KMS-11 (cell line): ENCODE measurements at regions not wholly inside any gene's neighbourhood (a gene's known extent, or its start where the extent isn't known, plus 50 kb on each side); places are given as distances from the start of the nearest gene placed in this dataset.

Experiments
- H2AFZ ChIP-seq: fragments of 200-600 bp; sonication (generic); 2 replicates; pipeline ENCODE4 v1.6.1; 2016; ENCODE audit warnings: antibody characterized with exemption, mixed run types, low read depth
- H3K27ac ChIP-seq: fragments of 200-600 bp; sonication (generic); 2 replicates; pipeline ENCODE4 v1.6.1; 2016; ENCODE audit warnings: mild to moderate bottlenecking, mixed run types
- H3K27me3 ChIP-seq: fragments of 200-600 bp; sonication (generic); 2 replicates; pipeline ENCODE4 v1.6.1; 2017; ENCODE audit warnings: mild to moderate bottlenecking, low read depth, mixed run types, moderate library complexity; ENCODE audit not compliant: insufficient read depth
- H3K36me3 ChIP-seq: fragments of 200-600 bp; sonication (generic); 2 replicates; pipeline ENCODE4 v1.6.1; 2017; ENCODE audit warnings: mild to moderate bottlenecking, mixed run types; ENCODE audit not compliant: insufficient read depth
- H3K4me1 ChIP-seq: fragments of 200-600 bp; sonication (generic); 2 replicates; pipeline ENCODE4 v1.6.1; 2016; ENCODE audit warnings: mild to moderate bottlenecking, low read depth, mixed run types; ENCODE audit not compliant: poor library complexity, severe bottlenecking
- H3K4me2 ChIP-seq: fragments of 200-600 bp; sonication (generic); 2 replicates; pipeline ENCODE4 v1.7.0; 2016; ENCODE audit warnings: mild to moderate bottlenecking, mixed run types
- H3K4me3 ChIP-seq: fragments of 200-600 bp; sonication (generic); IDR thresholded peaks from 2 replicates; pipeline ENCODE4 v1.6.1; 2017; ENCODE audit warnings: low read depth, low read length, mixed read lengths; ENCODE audit not compliant: insufficient read depth
- H3K79me2 ChIP-seq: fragments of 200-600 bp; sonication (generic); 2 replicates; pipeline ENCODE4 v1.6.1; 2016; ENCODE audit warnings: low read depth, mixed run types; ENCODE audit not compliant: insufficient read depth
- H3K9ac ChIP-seq: fragments of 200-600 bp; sonication (generic); 2 replicates; pipeline ENCODE4 v1.6.1; 2016; ENCODE audit warnings: mild to moderate bottlenecking, mixed run types
- H4K20me1 ChIP-seq: fragments of 200-600 bp; sonication (generic); 2 replicates; pipeline ENCODE4 v1.6.1; 2016; ENCODE audit warnings: mild to moderate bottlenecking, mixed run types; ENCODE audit not compliant: insufficient read depth
- CTCF ChIP-seq: fragments of 200-600 bp; sonication (generic); conservative IDR thresholded peaks from 2 replicates; pipeline ENCODE4 v1.6.1; 2017; ENCODE audit warnings: low read depth, mild to moderate bottlenecking, antibody characterized with exemption, low read length, moderate library complexity, mixed read lengths

GRCh38 chr5:15191012-15191411 is 309.0 kb upstream of the FBXL7 start:
- TF ChIP-seq CTCF: no peak
- H3K27me3 ChIP-seq: no peaks in the 10 kb centered on the region
- H3K9ac ChIP-seq: no peak overlapping the region
- no peaks in the 10 kb centered on the region for H4K20me1 ChIP-seq
- no peak overlapping the region for H3K4me2 ChIP-seq
- no peaks in the 10 kb centered on the region for H3K4me1 ChIP-seq
- no peaks in the 10 kb centered on the region for H3K36me3 ChIP-seq
- H3K27ac ChIP-seq: no peak overlapping the region
- H2AFZ ChIP-seq: no peak overlapping the region
- H3K4me3 ChIP-seq: no peak overlapping the region
- H3K79me2 ChIP-seq: no peaks in the 10 kb centered on the region

DNA sequence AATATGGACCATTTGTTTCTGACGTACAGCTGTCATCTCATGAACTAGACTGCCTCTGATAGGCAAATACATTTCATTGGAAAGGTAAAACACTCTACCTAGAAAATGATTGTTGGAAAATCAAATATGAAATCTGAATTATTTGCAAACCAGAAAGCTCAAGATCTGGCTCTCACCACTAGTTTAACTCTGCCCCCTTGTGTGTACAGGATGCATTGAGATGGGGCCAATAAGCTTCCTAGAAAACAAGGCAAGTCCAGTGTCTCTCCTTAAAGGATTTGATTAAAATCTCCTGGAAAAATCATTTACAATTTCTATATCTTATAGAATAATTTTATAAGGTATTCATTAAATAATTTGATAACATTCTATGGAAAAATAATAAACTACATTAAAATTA is 311.9 kb upstream of the ANKH start:
- Histone ChIP-seq H3K9ac (no peak overlapping the region), H3K27me3 (no peaks in the 10 kb centered on the region), H2AFZ (no peak overlapping the region), H3K36me3 (no peaks in the 10 kb centered on the region), H3K4me3 (no peak overlapping the region), H3K79me2 (no peaks in the 10 kb centered on the region), H4K20me1 (no peaks in the 10 kb centered on the region), H3K27ac (no peak overlapping the region), H3K4me1 (no peaks in the 10 kb centered on the region), H3K4me2 (no peak overlapping the region)
- no peak; the same call in 1 of the 2 replicates for TF ChIP-seq CTCF

- Histone ChIP-seq H3K4me2 (no peak overlapping the region), H3K27ac (no peak overlapping the region), H2AFZ (no peak overlapping the region), H3K36me3 (no peaks in the 10 kb centered on the region), H3K4me1 (no peaks in the 10 kb centered on the region), H3K4me3 (no peak overlapping the region), H3K27me3 (no peaks in the 10 kb centered on the region), H3K9ac (no peak overlapping the region), H3K79me2 (no peaks in the 10 kb centered on the region), H4K20me1 (no peaks in the 10 kb centered on the region)
- TF ChIP-seq CTCF: no peak
Observed at GRCh38 chr5:15170173-15170572, 298.6 kb upstream of the ANKH start.

DNA sequence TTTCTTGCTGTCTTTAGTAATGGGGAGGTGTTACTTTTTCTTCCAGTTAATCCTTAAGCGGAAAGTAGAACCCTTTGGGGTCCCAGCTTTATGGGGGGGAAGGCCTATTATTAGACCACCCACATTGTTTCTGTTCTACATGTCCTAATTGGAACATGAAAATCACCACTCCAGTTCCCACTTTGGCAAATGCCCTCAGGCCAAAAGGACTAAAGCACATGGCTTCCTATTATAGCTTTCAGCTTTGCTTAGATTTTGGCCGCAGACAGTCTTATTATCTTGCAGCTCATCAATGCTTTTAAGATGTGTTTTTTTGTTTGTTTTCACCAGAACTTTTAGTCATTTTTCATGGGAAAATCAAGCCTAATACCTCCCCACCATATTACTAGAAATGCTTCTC is 296.8 kb upstream of the ANKH start:
- H3K9ac ChIP-seq: no peak overlapping the region
- H3K4me3 ChIP-seq: no peak overlapping the region
- no peaks in the 10 kb centered on the region for H3K4me1 ChIP-seq
- no peak overlapping the region for H3K27ac ChIP-seq
- H4K20me1 ChIP-seq: no peaks in the 10 kb centered on the region
- no peaks in the 10 kb centered on the region for H3K36me3 ChIP-seq
- H2AFZ ChIP-seq: no peak overlapping the region
- H3K79me2 ChIP-seq: no peaks in the 10 kb centered on the region
- H3K4me2 ChIP-seq: no peak overlapping the region
- no peaks in the 10 kb centered on the region for H3K27me3 ChIP-seq
- no peak for TF ChIP-seq CTCF

DNA sequence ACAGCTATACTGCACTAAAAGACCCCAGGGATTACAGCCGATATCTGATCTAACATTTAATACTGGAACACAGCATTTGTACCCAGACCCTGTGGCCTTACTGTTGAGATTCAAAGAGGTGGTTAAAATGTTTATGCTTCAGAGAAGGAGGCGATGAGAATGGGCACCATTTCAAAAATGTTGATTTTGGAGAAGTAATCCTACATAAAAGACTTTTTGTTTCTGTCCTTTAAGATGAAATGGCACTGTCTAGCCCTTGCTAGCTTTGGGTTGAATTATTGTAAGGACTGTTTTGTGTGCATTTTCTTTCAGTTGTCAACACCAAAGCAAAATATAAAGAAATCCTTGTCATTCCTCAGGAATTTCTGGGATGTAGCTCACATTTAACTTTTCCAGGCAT is 288.5 kb upstream of the ANKH start:
- H3K4me1 ChIP-seq: no peaks in the 10 kb centered on the region
- H3K36me3 ChIP-seq: no peaks in the 10 kb centered on the region
- H3K9ac ChIP-seq: no peak overlapping the region
- H3K4me3 ChIP-seq: no peak overlapping the region
- H2AFZ ChIP-seq: no peak overlapping the region
- TF ChIP-seq CTCF: no peak
- H3K4me2 ChIP-seq: no peak overlapping the region
- no peaks in the 10 kb centered on the region for H4K20me1 ChIP-seq
- H3K27ac ChIP-seq: no peak overlapping the region
- no peaks in the 10 kb centered on the region for H3K79me2 ChIP-seq
- no peaks in the 10 kb centered on the region for H3K27me3 ChIP-seq
